Activated T-helper 1 cell treated with anti-CD3 and anti-CD28 coated beads, Interleukin-12 subunit alpha, Interleukin-12 subunit beta, Interleukin-2, Interleukin-4 antibody, amounts not matched to agents 30 ng/mL and 10 ng/mL and 1 ng/mL, durations not matched to agents 14 hours and 24 hours and 36 hours (primary cell): ENCODE measurements at regions not wholly inside any gene's neighbourhood (a gene's known extent, or its start where the extent isn't known, plus 50 kb on each side); places are given as distances from the start of the nearest gene placed in this dataset.

Experiments used
- DNase-seq: peaks from one replicate; pipeline ENCODE4 v3.0.0; 2021; ENCODE audit warnings: low spot score
- H3K27ac Mint-ChIP-seq: one replicate; pipeline ENCODE4 v1.8.0; 2021; ENCODE audit warnings: mild to moderate bottlenecking, mixed read lengths
- H3K27me3 Mint-ChIP-seq: one replicate; pipeline ENCODE4 v1.8.0; 2022; ENCODE audit warnings: mild to moderate bottlenecking, moderate library complexity, mixed read lengths; ENCODE audit not compliant: insufficient read depth
- H3K36me3 Mint-ChIP-seq: one replicate; pipeline ENCODE4 v1.8.0; 2021; ENCODE audit warnings: low read depth, mixed read lengths
- H3K4me1 Mint-ChIP-seq: one replicate; pipeline ENCODE4 v1.8.0; 2021; ENCODE audit warnings: low read depth, mixed read lengths
- H3K4me3 Mint-ChIP-seq: one replicate; pipeline ENCODE4 v1.8.0; 2021; ENCODE audit warnings: mild to moderate bottlenecking, moderate library complexity, mixed read lengths
- H3K9me3 Mint-ChIP-seq: one replicate; pipeline ENCODE4 v1.8.0; 2021; ENCODE audit warnings: mixed read lengths
- intact Hi-C: fragments of 100-400 bp; cut with micrococcal nuclease; formaldehyde crosslinking; loops from one replicate; pipeline ENCODE4 v1.15.1; 2024

- no peak for DNase-seq
- Mint-ChIP-seq H3K9me3 (no peaks in the 10 kb centered on the region), H3K27ac (no peak overlapping the region), H3K36me3 (no peaks in the 10 kb centered on the region), H3K27me3 (no peaks in the 10 kb centered on the region), H3K4me3 (no peak overlapping the region), H3K4me1 (no peaks in the 10 kb centered on the region)
- intact Hi-C loops = no loop called here
These were observed 481.8 kb downstream of the TFEC start for GRCh38 chr7:115548756-115549155.

DNA sequence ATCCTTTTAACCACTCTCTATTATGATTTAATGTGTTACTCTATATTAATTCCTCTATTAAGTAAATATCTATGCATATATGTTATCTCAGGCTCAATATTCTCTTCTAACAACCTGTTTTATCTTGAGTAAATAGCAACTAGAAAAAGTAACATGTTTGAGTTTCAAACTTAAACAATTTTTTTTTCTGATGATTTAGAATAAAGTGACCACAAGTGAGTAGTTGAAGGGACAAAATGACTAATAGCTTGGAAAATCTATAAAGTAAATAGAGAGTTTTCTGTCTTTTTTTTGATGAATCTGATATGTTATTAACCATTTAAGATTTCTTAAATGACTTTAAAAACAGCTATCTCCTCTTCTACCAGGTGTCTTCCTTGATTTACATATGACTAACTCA lies 483.8 kb downstream of the TFEC start:
- DNase-seq = no peak
- Mint-ChIP-seq H3K27ac (no peak overlapping the region), H3K27me3 (no peaks in the 10 kb centered on the region), H3K36me3 (no peaks in the 10 kb centered on the region), H3K9me3 (no peaks in the 10 kb centered on the region), H3K4me3 (no peak overlapping the region), H3K4me1 (no peaks in the 10 kb centered on the region)
- intact Hi-C loops = no loop called here

- DNase-seq = no peak
- no peaks in the 10 kb centered on the region for H3K27me3 Mint-ChIP-seq
- H3K27ac Mint-ChIP-seq = no peak overlapping the region
- H3K9me3 Mint-ChIP-seq = no peaks in the 10 kb centered on the region
- H3K4me1 Mint-ChIP-seq = no peaks in the 10 kb centered on the region
- no peak overlapping the region for H3K4me3 Mint-ChIP-seq
- no peaks in the 10 kb centered on the region for H3K36me3 Mint-ChIP-seq
- intact Hi-C loops = no loop called here
These were observed 496.8 kb downstream of the TFEC start for GRCh38 chr7:115533785-115534184.

- Mint-ChIP-seq H3K27ac (no peak overlapping the region), H3K4me3 (no peak overlapping the region), H3K9me3 (no peaks in the 10 kb centered on the region), H3K4me1 (no peaks in the 10 kb centered on the region), H3K36me3 (no peaks in the 10 kb centered on the region), H3K27me3 (no peaks in the 10 kb centered on the region)
- intact Hi-C loops = no loop called here
- no peak for DNase-seq
These were observed 504.3 kb downstream of the TFEC start for GRCh38 chr7:115526278-115526677.

DNA sequence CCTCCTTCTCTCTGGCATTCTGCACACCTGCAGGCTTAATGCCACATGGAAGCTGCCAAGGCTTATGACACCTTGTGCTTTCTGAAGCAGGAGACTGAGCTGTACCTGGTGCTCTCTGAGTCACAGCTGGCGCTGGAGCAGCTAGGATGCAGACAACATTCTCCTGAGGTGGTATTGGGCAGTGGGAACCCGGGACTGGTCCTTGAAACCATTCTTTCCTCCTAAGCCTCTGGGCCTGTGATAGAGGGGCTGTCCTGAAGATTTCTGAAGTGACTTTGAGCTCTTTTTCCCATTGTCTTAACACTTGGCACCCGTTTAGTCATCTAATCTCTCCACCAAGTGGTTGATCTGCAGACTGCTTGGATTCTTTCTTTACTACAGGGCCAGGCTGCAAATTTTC lies 508.4 kb downstream of the TFEC start:
- Mint-ChIP-seq H3K4me1 (no peaks in the 10 kb centered on the region), H3K27me3 (no peaks in the 10 kb centered on the region), H3K9me3 (no peaks in the 10 kb centered on the region), H3K36me3 (no peaks in the 10 kb centered on the region), H3K4me3 (no peak overlapping the region), H3K27ac (no peak overlapping the region)
- intact Hi-C loops = no loop called here
- no peak for DNase-seq

DNA sequence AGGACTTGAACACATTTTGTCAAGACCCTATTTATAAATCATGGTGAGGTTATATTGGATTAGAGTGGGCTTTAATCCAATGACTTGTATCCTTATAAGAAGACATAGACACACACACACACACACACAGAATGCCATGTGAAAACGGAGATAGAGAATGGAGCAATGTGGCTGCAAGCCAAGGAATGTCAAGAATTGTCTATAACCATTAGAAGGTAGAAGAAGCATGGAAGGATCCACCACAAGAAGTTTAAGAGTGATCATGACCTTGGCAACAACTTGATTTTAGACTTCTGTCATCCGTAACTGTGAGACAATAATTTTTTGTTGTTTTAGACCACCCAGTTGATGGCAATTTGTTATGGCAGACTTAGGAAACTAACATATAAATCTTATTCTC lies 514.2 kb downstream of the TFEC start:
- no peaks in the 10 kb centered on the region for H3K27me3 Mint-ChIP-seq
- no peak overlapping the region for H3K4me3 Mint-ChIP-seq
- H3K9me3 Mint-ChIP-seq = no peaks in the 10 kb centered on the region
- no peaks in the 10 kb centered on the region for H3K4me1 Mint-ChIP-seq
- H3K27ac Mint-ChIP-seq = no peak overlapping the region
- intact Hi-C loops = no loop called here
- DNase-seq = no peak
- no peaks in the 10 kb centered on the region for H3K36me3 Mint-ChIP-seq

DNA sequence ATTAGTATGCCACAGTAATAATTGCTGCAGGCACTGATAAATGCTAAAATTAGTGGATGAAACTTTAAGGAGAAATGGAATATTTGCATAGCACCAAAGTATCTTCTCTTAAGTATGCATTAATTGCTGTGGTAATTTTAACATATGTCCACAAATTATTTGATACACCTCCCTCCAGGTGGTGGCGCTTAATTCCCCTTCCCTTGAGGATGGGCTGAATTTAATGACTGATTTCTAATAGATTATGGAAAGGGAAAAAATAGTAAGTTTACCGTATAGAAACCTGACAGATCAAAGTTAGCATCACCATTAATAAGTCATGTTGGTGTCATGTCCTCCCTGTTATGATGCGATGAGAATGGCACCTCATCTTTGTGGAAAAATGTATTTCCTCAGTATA lies 519.2 kb downstream of the TFEC start:
- Mint-ChIP-seq H3K9me3 (no peaks in the 10 kb centered on the region), H3K4me1 (no peaks in the 10 kb centered on the region), H3K4me3 (no peak overlapping the region), H3K27me3 (peaks cover 5% of the 10 kb centered on the region), H3K27ac (no peak overlapping the region), H3K36me3 (no peaks in the 10 kb centered on the region)
- intact Hi-C loops = no loop called here
- no peak for DNase-seq

- intact Hi-C loops = no loop called here
- H3K36me3 Mint-ChIP-seq = no peaks in the 10 kb centered on the region
- no peaks in the 10 kb centered on the region for H3K4me1 Mint-ChIP-seq
- H3K27ac Mint-ChIP-seq = no peak overlapping the region
- H3K27me3 Mint-ChIP-seq = peaks cover 5% of the 10 kb centered on the region
- no peak for DNase-seq
- H3K9me3 Mint-ChIP-seq = no peaks in the 10 kb centered on the region
- H3K4me3 Mint-ChIP-seq = no peak overlapping the region
These were observed 525.4 kb downstream of the TFEC start for GRCh38 chr7:115505136-115505535.

GRCh38 chr7:115499956-115500355 lies 530.6 kb downstream of the TFEC start:
- intact Hi-C loops = no loop called here
- H3K4me1 Mint-ChIP-seq = no peaks in the 10 kb centered on the region
- H3K9me3 Mint-ChIP-seq = no peaks in the 10 kb centered on the region

GRCh38 chr7:115496006-115496405 lies 534.6 kb downstream of the TFEC start:
- H3K9me3 Mint-ChIP-seq = no peaks in the 10 kb centered on the region
- no peaks in the 10 kb centered on the region for H3K4me1 Mint-ChIP-seq
- intact Hi-C loops = no loop called here
- H3K36me3 Mint-ChIP-seq = no peaks in the 10 kb centered on the region
- no peak overlapping the region for H3K4me3 Mint-ChIP-seq
- H3K27me3 Mint-ChIP-seq = peaks cover 6% of the 10 kb centered on the region
- DNase-seq = no peak
- no peak overlapping the region for H3K27ac Mint-ChIP-seq

More at GRCh38 chr7:115499956-115500355, 530.6 kb downstream of the TFEC start:
- Mint-ChIP-seq H3K27me3 (peaks cover 4% of the 10 kb centered on the region), H3K4me3 (no peak overlapping the region), H3K36me3 (no peaks in the 10 kb centered on the region), H3K27ac (no peak overlapping the region)
- no peak for DNase-seq

DNA sequence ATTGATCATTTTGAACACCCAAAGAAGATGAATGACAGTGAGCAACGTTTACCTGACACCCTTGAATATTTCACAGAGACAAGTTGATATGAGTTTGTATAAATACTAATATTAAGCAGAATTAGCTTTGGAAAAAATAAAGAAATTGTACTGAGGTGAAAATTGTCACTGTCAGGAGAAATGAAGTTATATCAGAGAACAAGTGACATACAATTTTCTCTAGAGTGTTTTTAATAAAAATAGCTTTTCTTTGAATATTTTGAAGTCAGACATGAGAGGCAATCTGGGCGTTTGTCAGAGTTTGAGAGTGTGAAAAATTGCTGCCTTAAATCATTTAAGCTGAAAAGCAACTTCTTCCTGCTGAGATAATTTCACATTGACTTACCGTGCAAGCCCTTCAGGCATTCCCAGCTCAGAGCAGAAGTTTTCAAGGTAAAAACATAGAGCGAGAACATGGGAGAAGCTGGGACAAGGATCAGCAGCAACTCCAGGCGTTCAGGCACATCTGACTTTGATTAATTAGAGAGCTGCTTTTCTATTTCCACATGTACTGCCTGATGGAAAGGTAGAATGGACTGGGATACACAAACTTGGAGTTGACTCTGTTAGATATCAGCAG lies 535.9 kb downstream of the TFEC start:
- intact Hi-C loops = no loop called here
- Mint-ChIP-seq H3K4me3 (no peak overlapping the region), H3K36me3 (no peaks in the 10 kb centered on the region), H3K27me3 (peaks cover 6% of the 10 kb centered on the region), H3K9me3 (no peaks in the 10 kb centered on the region), H3K4me1 (no peaks in the 10 kb centered on the region), H3K27ac (no peak overlapping the region)
- no peak for DNase-seq

GRCh38 chr7:115493381-115493780 lies 537.2 kb downstream of the TFEC start:
- no peaks in the 10 kb centered on the region for H3K36me3 Mint-ChIP-seq
- H3K4me3 Mint-ChIP-seq = no peak overlapping the region
- no peaks in the 10 kb centered on the region for H3K9me3 Mint-ChIP-seq
- no peaks in the 10 kb centered on the region for H3K4me1 Mint-ChIP-seq
- intact Hi-C loops = no loop called here
- peaks cover 8% of the 10 kb centered on the region for H3K27me3 Mint-ChIP-seq
- no peak overlapping the region for H3K27ac Mint-ChIP-seq
- DNase-seq = no peak

- DNase-seq = no peak
- H3K4me3 Mint-ChIP-seq = no peak overlapping the region
- no peaks in the 10 kb centered on the region for H3K36me3 Mint-ChIP-seq
- intact Hi-C loops = no loop called here
- peaks cover 4% of the 10 kb centered on the region for H3K27me3 Mint-ChIP-seq
- no peak overlapping the region for H3K27ac Mint-ChIP-seq
- H3K9me3 Mint-ChIP-seq = no peaks in the 10 kb centered on the region
- no peaks in the 10 kb centered on the region for H3K4me1 Mint-ChIP-seq
These were observed 538.7 kb downstream of the TFEC start for GRCh38 chr7:115491744-115492380.

GRCh38 chr7:115479448-115479847 lies 551.1 kb downstream of the TFEC start:
- H3K27ac Mint-ChIP-seq = no peak overlapping the region
- H3K36me3 Mint-ChIP-seq = no peaks in the 10 kb centered on the region
- H3K4me3 Mint-ChIP-seq = no peak overlapping the region
- H3K27me3 Mint-ChIP-seq = peaks cover 26% of the 10 kb centered on the region
- intact Hi-C loops = loop anchor here (10.0 kb wide), 2 partner anchors 615 to 1395 kb away; no protein-coding TSS in a partner anchor
- DNase-seq = no peak
- peaks cover 7% of the 10 kb centered on the region for H3K4me1 Mint-ChIP-seq
- H3K9me3 Mint-ChIP-seq = no peaks in the 10 kb centered on the region
